LNCaP clone FGC (cell line): ENCODE measurements at regions not wholly inside any gene's neighbourhood (a gene's known extent, or its start where the extent isn't known, plus 50 kb on each side); places are given as distances from the start of the nearest gene placed in this dataset.

Experiments
- DNase-seq: peaks from one replicate; pipeline ENCODE4 v3.0.0-alpha.2; 2011; ENCODE audit warnings: low read depth
- H3K4me3 ChIP-seq: 2 replicates; pipeline ENCODE4 v1.5.1; 2011; ENCODE audit warnings: mild to moderate bottlenecking, low read depth, low read length, control low read depth
- TF ChIP-seq, protein P1 (sequence below): IDR thresholded peaks from 2 replicates; pipeline ENCODE4 v1.5.1; 2012; ENCODE audit warnings: mild to moderate bottlenecking; ENCODE audit not compliant: control insufficient read depth, insufficient read depth; ENCODE audit errors: extremely low read depth

GRCh38 chrX:35115205-35115604 lies 172.6 kb downstream of the FAM47B start:
- TF ChIP-seq, protein P1, sequence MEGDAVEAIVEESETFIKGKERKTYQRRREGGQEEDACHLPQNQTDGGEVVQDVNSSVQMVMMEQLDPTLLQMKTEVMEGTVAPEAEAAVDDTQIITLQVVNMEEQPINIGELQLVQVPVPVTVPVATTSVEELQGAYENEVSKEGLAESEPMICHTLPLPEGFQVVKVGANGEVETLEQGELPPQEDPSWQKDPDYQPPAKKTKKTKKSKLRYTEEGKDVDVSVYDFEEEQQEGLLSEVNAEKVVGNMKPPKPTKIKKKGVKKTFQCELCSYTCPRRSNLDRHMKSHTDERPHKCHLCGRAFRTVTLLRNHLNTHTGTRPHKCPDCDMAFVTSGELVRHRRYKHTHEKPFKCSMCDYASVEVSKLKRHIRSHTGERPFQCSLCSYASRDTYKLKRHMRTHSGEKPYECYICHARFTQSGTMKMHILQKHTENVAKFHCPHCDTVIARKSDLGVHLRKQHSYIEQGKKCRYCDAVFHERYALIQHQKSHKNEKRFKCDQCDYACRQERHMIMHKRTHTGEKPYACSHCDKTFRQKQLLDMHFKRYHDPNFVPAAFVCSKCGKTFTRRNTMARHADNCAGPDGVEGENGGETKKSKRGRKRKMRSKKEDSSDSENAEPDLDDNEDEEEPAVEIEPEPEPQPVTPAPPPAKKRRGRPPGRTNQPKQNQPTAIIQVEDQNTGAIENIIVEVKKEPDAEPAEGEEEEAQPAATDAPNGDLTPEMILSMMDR, result no peak
- DNase-seq, result no peak
- H3K4me3 ChIP-seq, result no peak overlapping the region

DNA sequence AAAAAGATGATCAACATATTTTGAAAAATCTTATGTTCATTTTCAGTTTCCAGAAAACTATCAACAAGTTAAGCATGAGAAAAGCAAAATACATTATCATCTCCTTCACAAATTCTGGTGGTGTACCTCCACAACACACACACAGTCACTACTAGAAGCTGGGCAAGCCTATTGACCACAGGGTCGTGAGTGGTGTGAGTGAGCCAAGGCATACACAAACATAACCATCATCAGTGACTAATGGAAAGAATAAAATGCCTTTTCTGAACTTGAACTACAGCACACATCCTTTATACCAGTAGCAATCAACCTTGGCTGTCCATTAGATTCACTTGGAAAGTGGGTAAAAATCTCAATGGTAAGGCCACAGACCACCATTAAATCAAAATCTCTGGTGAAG lies 180.2 kb downstream of the FAM47B start:
- DNase-seq, result no peak
- TF ChIP-seq, protein P1, result no peak

DNA sequence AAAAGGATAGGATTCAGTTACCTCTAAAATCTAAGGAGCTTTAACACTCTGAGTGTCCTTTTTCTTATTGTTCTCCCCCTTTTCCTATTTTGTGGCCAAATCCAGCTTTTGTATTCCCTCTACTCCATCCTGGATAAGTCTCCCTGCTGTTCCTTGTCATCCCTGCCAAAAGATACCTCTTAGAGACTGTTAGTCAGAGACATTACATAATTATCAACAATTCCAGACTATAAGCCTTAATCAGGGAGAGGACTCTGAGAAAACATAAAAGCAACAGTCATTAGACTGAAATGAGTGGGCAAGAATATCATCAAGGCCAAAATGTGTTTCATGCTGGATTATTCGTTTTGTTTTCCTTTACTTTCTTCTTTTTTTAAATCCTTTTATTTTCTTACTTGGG lies 206.9 kb downstream of the FAM47B start:
- TF ChIP-seq, protein P1, result no peak
- DNase-seq, result no peak

More for the DNA sequence above, 180.2 kb downstream of the FAM47B start:
- H3K4me3 ChIP-seq, result no peak overlapping the region

GRCh38 chrX:35150052-35150451 lies 207.5 kb downstream of the FAM47B start:
- TF ChIP-seq, protein P1, result no peak
- no peak overlapping the region for H3K4me3 ChIP-seq
- DNase-seq, result no peak

More for the DNA sequence above, 206.9 kb downstream of the FAM47B start:
- H3K4me3 ChIP-seq, result no peak overlapping the region

GRCh38 chrX:35150642-35151239 lies 208.1 kb downstream of the FAM47B start:
- no peak overlapping the region for H3K4me3 ChIP-seq
- TF ChIP-seq, protein P1, result no peak
- no peak for DNase-seq

- no peak overlapping the region for H3K4me3 ChIP-seq
- no peak for DNase-seq
- TF ChIP-seq, protein P1, result no peak
Observed at GRCh38 chrX:35166023-35166422, 223.4 kb downstream of the FAM47B start.
